ENCODE measurements at regions not wholly inside any gene's neighbourhood (a gene's known extent, or its start where the extent isn't known, plus 50 kb on each side); places are given as distances from the start of the nearest gene placed in this dataset.

- H3K9me3 ChIP-seq: no peaks in the 10 kb centered on the region
- no peak for TF ChIP-seq CTCF (IDR thresholded peaks at IDR 0.05)
- no peak overlapping the region for H3K4me3 ChIP-seq
- no peaks in the 10 kb centered on the region for H3K4me1 ChIP-seq (ENCODE audit: insufficient read depth)
- 43 to 65% (median 55%) methylated on average over 3 of the region's 3 CpGs for WGBS, 3 donors
- H3K27ac ChIP-seq: no peak overlapping the region
- DNase-seq: no peak
- intact Hi-C loops (cut with DNase I): no loop called here
- H3K36me3 ChIP-seq: no peaks in the 10 kb centered on the region
- H3K27me3 ChIP-seq: no peaks in the 10 kb centered on the region
Observed at GRCh38 chr16:7853197-7853596, 520.6 kb downstream of the RBFOX1 start.

- DNase-seq: no peak
- Histone ChIP-seq H3K27ac (no peak overlapping the region), H3K9me3 (no peaks in the 10 kb centered on the region), H3K27me3 (no peaks in the 10 kb centered on the region), H3K4me1 (ENCODE audit: insufficient read depth) (no peaks in the 10 kb centered on the region), H3K4me3 (no peak overlapping the region), H3K36me3 (no peaks in the 10 kb centered on the region)
- no peak for TF ChIP-seq EP300 (IDR thresholded peaks at IDR 0.05)
- TF ChIP-seq POLR2A (IDR thresholded peaks at IDR 0.05): no peak
- TF ChIP-seq CTCF (IDR thresholded peaks at IDR 0.05): no peak
- 50 to 62% (median 60%) methylated on average over 3 of the region's 3 CpGs for WGBS, 3 donors
- intact Hi-C loops (cut with DNase I): no loop called here
Observed at GRCh38 chr16:7849841-7850240, 517.2 kb downstream of the RBFOX1 start.

GRCh38 chr16:7843261-7843660 lies 510.6 kb downstream of the RBFOX1 start:
- TF ChIP-seq EP300 (IDR thresholded peaks at IDR 0.05) (no peak), POLR2A (IDR thresholded peaks at IDR 0.05) (no peak), CTCF (IDR thresholded peaks at IDR 0.05) (no peak)
- Histone ChIP-seq H3K36me3 (no peaks in the 10 kb centered on the region), H3K4me1 (ENCODE audit: insufficient read depth) (no peaks in the 10 kb centered on the region), H3K4me3 (no peak overlapping the region), H3K9me3 (no peaks in the 10 kb centered on the region), H3K27ac (no peak overlapping the region), H3K27me3 (no peaks in the 10 kb centered on the region)
- intact Hi-C loops (cut with DNase I): no loop called here
- WGBS, 3 donors: 45 to 65% (median 52%) methylated on average over 7 of the region's 7 CpGs
- DNase-seq: no peak

- no peak overlapping the region for H3K27ac ChIP-seq
- no peaks in the 10 kb centered on the region for H3K4me1 ChIP-seq (ENCODE audit: insufficient read depth)
- intact Hi-C loops (cut with DNase I): no loop called here
- 34 to 49% (median 45%) methylated on average over 4 of the region's 4 CpGs for WGBS, 3 donors
- no peak overlapping the region for H3K4me3 ChIP-seq
- DNase-seq: no peak
- H3K27me3 ChIP-seq: no peaks in the 10 kb centered on the region
- TF ChIP-seq EP300 (IDR thresholded peaks at IDR 0.05): no peak
- TF ChIP-seq CTCF (IDR thresholded peaks at IDR 0.05): no peak
- TF ChIP-seq POLR2A (IDR thresholded peaks at IDR 0.05): no peak
- no peaks in the 10 kb centered on the region for H3K9me3 ChIP-seq
- H3K36me3 ChIP-seq: no peaks in the 10 kb centered on the region
Observed at GRCh38 chr16:7839568-7839967, 506.9 kb downstream of the RBFOX1 start.

Data from ovary (tissue), 7 donors.